Omental fat pad (tissue), 3 donors: ENCODE measurements at regions not wholly inside any gene's neighbourhood (a gene's known extent, or its start where the extent isn't known, plus 50 kb on each side); places are given as distances from the start of the nearest gene placed in this dataset.

ENCODE experiments used
- ATAC-seq: fragments of 150-250 bp; one replicate; pipeline ENCODE4 v1.9.1; 2016; ENCODE audit warnings: mild to moderate bottlenecking, moderate library complexity; ENCODE audit not compliant: low FRiP score
- DNase-seq: peaks from one replicate; pipeline ENCODE4 v3.0.0-alpha.2; 2019; ENCODE audit warnings: low spot score
- CTCF ChIP-seq, 3 donors: fragments of 450-650 bp; IDR thresholded peaks; one replicate each; pipeline ENCODE4 v1.5.1; 2016 to 2017; ENCODE audit warnings: antibody characterized with exemption in 3 of 3, mild to moderate bottlenecking in 3 of 3, moderate library complexity in 2 of 3

DNA sequence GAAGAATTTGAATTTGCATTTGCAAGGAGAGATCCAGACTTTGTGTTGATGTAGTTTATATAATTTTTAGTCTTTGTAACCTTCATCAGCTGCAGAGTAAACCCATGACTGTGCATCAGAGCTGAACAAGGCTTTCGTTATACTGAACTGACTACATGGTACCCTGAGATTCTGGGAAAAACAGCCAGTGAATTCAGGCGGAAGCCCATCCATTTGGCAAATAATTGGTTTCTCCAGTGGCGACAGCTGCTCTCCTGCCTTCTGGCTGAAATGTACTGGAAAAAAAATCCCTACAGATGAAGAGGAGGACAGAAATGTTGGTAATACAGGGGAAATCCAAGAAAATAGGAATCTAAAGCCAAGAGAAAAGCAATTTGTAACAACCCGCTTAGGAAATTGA lies 657.5 kb upstream of the CDH7 start:
- DNase-seq: no peak
- no peak for TF ChIP-seq CTCF (IDR thresholded peaks at IDR 0.05)
- ATAC-seq: no peak

GRCh38 chr18:65091744-65092329 lies 659.0 kb upstream of the CDH7 start:
- DNase-seq (no peak), ATAC-seq (no peak)
- TF ChIP-seq CTCF (IDR thresholded peaks at IDR 0.05): no peak

- DNase-seq (no peak), ATAC-seq (no peak)
- no peak for TF ChIP-seq CTCF (IDR thresholded peaks at IDR 0.05)
Measured at GRCh38 chr18:65082907-65083306, 667.9 kb upstream of the CDH7 start.

- TF ChIP-seq CTCF (IDR thresholded peaks at IDR 0.05): no peak
- no peak for DNase-seq
- no peak for ATAC-seq
Measured at GRCh38 chr18:65081786-65082185, 669.0 kb upstream of the CDH7 start.

- no peak for DNase-seq
- no peak for TF ChIP-seq CTCF (IDR thresholded peaks at IDR 0.05)
- no peak for ATAC-seq
Measured at GRCh38 chr18:65073060-65073550, 677.7 kb upstream of the CDH7 start.

DNA sequence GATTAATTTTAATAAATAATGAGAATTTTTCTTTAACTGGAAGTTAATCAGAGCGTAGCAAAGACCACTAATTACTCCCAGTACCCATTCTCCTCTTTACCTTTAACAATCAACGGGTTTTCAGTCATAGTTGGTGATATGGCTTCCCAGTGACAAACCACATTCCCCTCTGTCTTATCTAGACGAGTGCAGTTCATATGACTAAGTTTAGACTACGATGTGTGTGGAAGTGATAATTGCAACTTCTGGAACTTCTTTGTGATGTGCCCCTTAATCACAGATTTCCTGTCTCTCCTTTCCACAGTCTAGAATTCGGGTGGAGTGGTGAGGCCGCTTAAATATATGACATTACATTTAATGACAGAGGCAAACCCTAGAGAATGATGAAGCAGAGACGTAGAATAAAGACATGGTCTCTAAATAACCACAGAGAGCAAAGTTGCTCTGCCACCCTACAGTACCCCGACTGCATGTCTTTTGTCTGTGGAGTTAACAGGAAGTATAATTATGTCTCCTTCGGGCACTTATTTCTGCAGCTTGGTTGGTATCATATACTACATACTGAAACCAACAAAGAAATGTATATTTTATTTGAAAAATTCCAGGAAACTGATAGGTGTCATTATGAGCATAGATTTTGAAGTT lies 693.3 kb upstream of the CDH7 start:
- no peak for TF ChIP-seq CTCF (IDR thresholded peaks at IDR 0.05)
- no peak for ATAC-seq
- no peak for DNase-seq

- TF ChIP-seq CTCF (IDR thresholded peaks at IDR 0.05): no peak
- DNase-seq (no peak), ATAC-seq (no peak)
Measured at GRCh38 chr18:65056575-65056974, 694.2 kb upstream of the CDH7 start.
